ENCODE measurements at regions not wholly inside any gene's neighbourhood (a gene's known extent, or its start where the extent isn't known, plus 50 kb on each side); places are given as distances from the start of the nearest gene placed in this dataset.

- TF ChIP-seq CTCF (IDR thresholded peaks at IDR 0.05) (no peak), EZH2 (IDR thresholded peaks at IDR 0.05) (no peak), EZH2phosphoT487 (IDR thresholded peaks at IDR 0.05) (no peak)
- no peak for DNase-seq (ENCODE audit: low spot score)
- no peak overlapping the region for H3K27ac ChIP-seq
- no peak overlapping the region for H3K4me3 ChIP-seq
- H3K9ac ChIP-seq = no peak overlapping the region
- peaks cover 11% of the 10 kb centered on the region for H3K9me3 Mint-ChIP-seq
- no peak overlapping the region for H3K27ac Mint-ChIP-seq
- peaks cover 4% of the 10 kb centered on the region for H3K27me3 Mint-ChIP-seq (ENCODE audit: insufficient read depth, low read depth)
- H3K36me3 ChIP-seq = no peaks in the 10 kb centered on the region
- no peak overlapping the region for H2AFZ ChIP-seq (replicated peaks)
- no peak overlapping the region for H3K4me3 Mint-ChIP-seq
- no peaks in the 10 kb centered on the region for H3K4me1 Mint-ChIP-seq
- H3K4me1 ChIP-seq = no peaks in the 10 kb centered on the region
- no peaks in the 10 kb centered on the region for H3K79me2 ChIP-seq (ENCODE audit: low read depth)
- no peak overlapping the region for H3K4me2 ChIP-seq
- no peaks in the 10 kb centered on the region for H3F3A ChIP-seq (ENCODE audit: low read depth)
- no peaks in the 10 kb centered on the region for H3K9me3 ChIP-seq (ENCODE audit: low read depth)
- no peaks in the 10 kb centered on the region for H4K20me1 ChIP-seq (ENCODE audit: low read depth)
- H3K27me3 ChIP-seq = no peaks in the 10 kb centered on the region
- no peaks in the 10 kb centered on the region for H3K36me3 Mint-ChIP-seq
Observed at GRCh38 chr4:81541161-81541945, 69.6 kb upstream of the RASGEF1B start.

GRCh38 chr4:81538716-81539427, 67.2 kb upstream of the RASGEF1B start:
- H3K27ac ChIP-seq = no peak overlapping the region
- no peak for TF ChIP-seq EZH2phosphoT487 (IDR thresholded peaks at IDR 0.05)
- TF ChIP-seq EZH2 (IDR thresholded peaks at IDR 0.05) = no peak
- TF ChIP-seq CTCF (IDR thresholded peaks at IDR 0.05) = no peak
- no peak overlapping the region for H3K9ac ChIP-seq
- no peaks in the 10 kb centered on the region for H3K4me1 ChIP-seq
- H2AFZ ChIP-seq (replicated peaks) = no peak overlapping the region
- H3K79me2 ChIP-seq (ENCODE audit: low read depth) = no peaks in the 10 kb centered on the region
- Mint-ChIP-seq H3K4me3 (no peak overlapping the region), H3K4me1 (no peaks in the 10 kb centered on the region), H3K27ac (no peak overlapping the region), H3K36me3 (no peaks in the 10 kb centered on the region), H3K27me3 (ENCODE audit: insufficient read depth, low read depth) (peaks cover 4% of the 10 kb centered on the region), H3K9me3 (peaks cover 11% of the 10 kb centered on the region)
- no peak overlapping the region for H3K4me2 ChIP-seq
- H3K27me3 ChIP-seq = no peaks in the 10 kb centered on the region
- H4K20me1 ChIP-seq (ENCODE audit: low read depth) = no peaks in the 10 kb centered on the region
- no peak for DNase-seq (ENCODE audit: low spot score)
- no peaks in the 10 kb centered on the region for H3F3A ChIP-seq (ENCODE audit: low read depth)
- H3K4me3 ChIP-seq = no peak overlapping the region
- H3K9me3 ChIP-seq (ENCODE audit: low read depth) = no peaks in the 10 kb centered on the region
- H3K36me3 ChIP-seq = no peaks in the 10 kb centered on the region

GRCh38 chr4:81531410-81531809, 59.7 kb upstream of the RASGEF1B start:
- no peak for TF ChIP-seq EZH2 (IDR thresholded peaks at IDR 0.05)
- TF ChIP-seq EZH2phosphoT487 (IDR thresholded peaks at IDR 0.05) = no peak
- no peak for TF ChIP-seq CTCF (IDR thresholded peaks at IDR 0.05)
- H3K4me3 Mint-ChIP-seq = no peak overlapping the region
- Histone ChIP-seq H3K4me2 (no peak overlapping the region), H3K27me3 (peaks cover 2% of the 10 kb centered on the region), H3K9ac (no peak overlapping the region), H3K79me2 (ENCODE audit: low read depth) (no peaks in the 10 kb centered on the region), H3K36me3 (no peaks in the 10 kb centered on the region), H3F3A (ENCODE audit: low read depth) (no peaks in the 10 kb centered on the region), H2AFZ (replicated peaks) (peak overlapping the region; percentile 22), H3K27ac (no peak overlapping the region), H3K4me3 (no peak overlapping the region), H3K9me3 (ENCODE audit: low read depth) (no peaks in the 10 kb centered on the region), H3K4me1 (no peaks in the 10 kb centered on the region), H4K20me1 (ENCODE audit: low read depth) (no peaks in the 10 kb centered on the region)
- no peak overlapping the region for H3K27ac Mint-ChIP-seq
- no peaks in the 10 kb centered on the region for H3K9me3 Mint-ChIP-seq
- H3K36me3 Mint-ChIP-seq = no peaks in the 10 kb centered on the region
- no peak for DNase-seq (ENCODE audit: low spot score)
- no peaks in the 10 kb centered on the region for H3K27me3 Mint-ChIP-seq (ENCODE audit: insufficient read depth, low read depth)
- H3K4me1 Mint-ChIP-seq = no peaks in the 10 kb centered on the region

Measured in neural progenitor cell (in vitro differentiated cells).